HG03139 (cell line): ENCODE measurements at regions not wholly inside any gene's neighbourhood (a gene's known extent, or its start where the extent isn't known, plus 50 kb on each side); places are given as distances from the start of the nearest gene placed in this dataset.

Experiments
- ATAC-seq: cut with Tn5 transposase; IDR thresholded peaks from one replicate; pipeline ENCODE4 v1.9.1; 2021; ENCODE audit not compliant: unreplicated experiment

DNA sequence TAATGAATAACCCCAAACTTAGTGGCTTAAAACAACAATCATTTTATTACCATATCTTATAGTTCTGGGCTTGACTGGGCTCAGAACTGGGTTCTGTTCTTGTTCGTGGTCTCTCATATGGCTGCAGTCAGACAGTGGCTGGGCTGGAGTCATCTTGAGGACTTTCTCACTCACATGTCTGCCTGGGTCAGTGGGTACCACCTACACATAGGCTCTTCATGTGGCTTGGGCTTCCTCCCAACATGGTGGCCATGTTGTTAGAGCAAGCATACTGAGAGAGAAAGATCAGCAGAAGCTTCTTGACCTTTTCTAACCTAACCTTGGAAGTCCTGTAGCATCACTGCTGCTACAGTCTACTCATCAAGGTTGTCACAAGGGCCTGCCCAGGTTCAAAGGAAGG lies 158.6 kb upstream of the SDK2 start:
- ATAC-seq: no peak

DNA sequence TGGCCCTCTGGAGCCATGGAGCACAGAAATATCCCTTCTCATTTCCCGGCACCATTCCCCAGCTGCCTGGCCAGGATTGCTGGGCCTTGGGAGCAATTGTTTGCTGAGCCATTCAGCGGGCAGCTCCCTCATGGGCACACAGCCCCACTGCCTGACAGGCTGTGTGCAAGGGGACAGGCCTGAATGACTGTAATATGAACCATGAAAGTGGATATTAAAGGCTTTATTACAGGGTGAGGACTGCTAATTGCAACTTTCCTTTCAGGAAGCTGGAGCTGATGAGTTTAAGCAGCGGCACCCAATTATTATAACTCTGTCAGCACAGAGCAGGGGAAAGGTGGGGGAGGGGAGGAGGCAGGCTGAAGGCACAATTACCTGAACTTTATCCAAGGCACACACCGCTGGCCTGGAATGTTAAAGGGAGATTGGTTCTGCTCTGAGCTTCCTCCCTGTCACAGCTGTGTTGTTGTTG lies 159.8 kb upstream of the SDK2 start:
- ATAC-seq: no peak

GRCh38 chr17:73806768-73807167 lies 162.5 kb upstream of the SDK2 start:
- ATAC-seq: no peak

- ATAC-seq: no peak
Observed at GRCh38 chr17:73813201-73813600, 169.0 kb upstream of the SDK2 start.

DNA sequence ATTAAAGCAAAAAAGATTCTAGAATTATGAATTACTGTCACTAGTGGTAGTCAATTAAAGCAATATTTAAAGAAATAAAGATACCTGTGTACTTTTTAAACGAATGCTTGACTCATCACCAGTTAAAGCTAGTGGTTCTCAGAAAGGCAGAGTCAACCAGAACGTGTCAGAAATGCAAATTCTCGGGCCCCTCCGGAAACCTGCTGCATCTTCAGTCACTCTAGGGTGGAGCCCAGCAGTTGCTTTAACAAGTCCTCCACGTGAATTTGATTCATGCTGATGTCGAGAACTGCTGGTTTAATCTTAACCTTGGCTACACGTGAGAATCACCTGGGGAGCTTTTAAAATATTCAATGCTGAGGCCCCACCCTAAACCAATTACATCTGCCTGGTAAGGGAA lies 169.8 kb upstream of the SDK2 start:
- ATAC-seq: no peak

DNA sequence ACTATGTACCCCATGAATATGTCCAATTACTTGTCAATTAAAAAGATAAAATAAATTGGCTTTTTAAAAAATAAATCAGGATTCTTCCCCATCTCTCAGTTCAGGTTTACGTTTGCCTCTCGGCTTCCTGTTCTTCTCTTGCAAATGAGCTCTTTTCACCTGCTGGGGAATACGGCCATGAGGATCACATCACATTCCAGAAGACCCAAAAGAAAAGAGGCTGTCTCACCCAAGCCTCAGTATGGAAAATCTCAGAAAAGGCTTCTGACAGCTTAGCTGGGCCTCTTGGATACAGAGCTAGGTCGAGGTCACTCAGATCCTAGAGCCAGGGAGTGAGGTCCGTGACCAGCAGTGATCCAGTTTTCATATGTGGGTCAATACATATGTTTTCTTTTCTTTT lies 171.2 kb upstream of the SDK2 start:
- no peak for ATAC-seq

DNA sequence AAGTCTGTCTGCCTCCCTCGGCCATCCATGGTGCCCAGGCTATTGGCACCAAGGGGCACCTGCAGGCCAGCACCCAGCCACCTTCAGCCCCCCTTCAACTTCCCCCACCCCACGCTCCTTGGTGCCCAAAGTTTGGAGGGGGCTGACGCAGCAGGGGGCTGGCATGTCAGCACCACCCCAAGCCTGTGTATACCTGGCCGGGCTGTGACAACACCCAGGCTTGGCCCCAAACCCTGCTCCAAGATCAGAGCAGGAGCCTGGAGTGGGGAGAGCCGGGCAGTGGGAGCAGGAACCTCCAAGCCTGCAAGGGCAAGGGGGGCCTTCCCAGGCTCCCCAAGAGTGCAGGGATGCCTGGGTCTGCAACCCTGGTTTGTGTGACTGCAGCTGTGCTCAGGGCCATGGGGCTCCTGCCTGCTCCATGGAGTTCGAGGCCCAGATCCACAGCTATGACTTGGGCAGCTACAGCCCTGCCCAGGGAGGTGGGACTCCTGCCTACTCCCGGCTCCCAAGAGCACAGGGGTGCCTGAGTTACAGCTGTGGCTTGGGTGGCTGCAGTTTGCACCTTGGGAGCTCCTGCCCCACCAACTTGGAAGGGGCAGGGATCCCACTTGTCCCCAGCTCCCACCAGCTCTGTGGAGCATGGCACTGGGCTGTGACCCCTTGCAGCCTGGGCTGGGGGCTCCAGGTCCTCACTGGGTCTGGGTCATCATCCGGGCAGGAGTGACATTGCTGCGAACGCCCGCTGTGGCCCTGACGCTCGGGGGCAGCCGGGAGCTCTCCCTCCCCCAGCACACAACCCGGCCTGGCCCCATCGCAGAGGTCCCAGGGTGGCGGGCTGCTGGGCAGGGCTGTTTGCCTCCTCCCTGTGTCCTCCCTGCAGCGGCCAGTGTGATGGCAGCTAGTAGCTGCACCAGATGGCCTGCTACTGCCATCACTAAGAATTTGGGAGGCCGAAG lies 175.5 kb upstream of the SDK2 start:
- no peak for ATAC-seq

DNA sequence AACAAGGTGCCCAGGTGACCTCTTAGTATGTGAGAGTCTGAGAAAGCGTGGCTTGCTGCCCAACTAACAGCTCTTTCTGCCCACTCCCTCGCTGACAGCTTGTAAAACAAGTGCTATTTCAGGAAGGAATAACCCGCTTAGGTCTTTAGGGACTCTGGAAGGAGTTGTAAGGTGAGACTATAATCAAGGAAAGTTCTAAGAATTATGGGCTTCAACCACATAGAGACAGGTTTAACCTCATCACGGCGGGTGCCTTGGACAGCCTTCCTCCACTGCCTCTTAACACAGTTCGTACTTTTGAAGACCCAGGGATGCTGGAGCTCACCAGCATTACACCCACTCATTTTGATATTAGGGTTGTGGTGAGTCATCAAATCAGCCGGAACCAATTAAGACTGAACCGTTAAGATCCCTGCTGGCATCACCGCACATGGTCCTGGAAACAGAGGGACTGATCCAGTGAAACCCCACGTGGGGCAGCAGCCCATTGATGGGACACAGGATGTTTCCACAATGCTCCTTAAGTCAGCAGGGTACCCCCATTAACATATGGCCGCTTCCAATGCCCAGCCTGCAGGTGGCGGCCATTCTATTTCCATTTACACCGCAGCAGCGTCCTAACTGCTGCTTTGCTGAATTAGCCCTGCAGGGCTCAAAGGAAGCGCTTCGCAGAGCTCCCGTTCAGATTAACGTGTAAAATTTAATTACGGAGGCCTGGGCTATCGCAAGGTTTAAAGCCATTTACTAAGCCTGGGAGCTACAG lies 176.6 kb upstream of the SDK2 start:
- no peak for ATAC-seq

GRCh38 chr17:73821665-73822064 lies 177.4 kb upstream of the SDK2 start:
- ATAC-seq: no peak

DNA sequence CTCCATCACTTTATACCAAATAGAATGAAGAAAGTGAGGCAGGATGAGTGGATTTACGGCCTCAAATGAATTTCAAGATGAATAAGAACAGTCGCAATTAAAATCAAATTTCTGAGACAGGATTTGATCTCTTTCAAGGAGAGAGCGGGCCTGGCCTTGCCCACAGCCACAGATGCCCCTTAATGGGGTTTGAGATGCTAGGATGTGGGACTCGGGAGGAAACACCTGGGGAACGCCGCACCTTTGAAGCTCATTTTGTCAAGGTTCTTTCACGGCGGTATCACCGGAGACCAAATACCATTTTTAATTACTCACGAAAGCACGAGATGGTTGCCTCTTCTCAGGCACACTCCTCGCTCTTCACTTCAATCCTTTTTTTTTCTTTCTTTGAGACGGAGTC lies 178.1 kb upstream of the SDK2 start:
- no peak for ATAC-seq

DNA sequence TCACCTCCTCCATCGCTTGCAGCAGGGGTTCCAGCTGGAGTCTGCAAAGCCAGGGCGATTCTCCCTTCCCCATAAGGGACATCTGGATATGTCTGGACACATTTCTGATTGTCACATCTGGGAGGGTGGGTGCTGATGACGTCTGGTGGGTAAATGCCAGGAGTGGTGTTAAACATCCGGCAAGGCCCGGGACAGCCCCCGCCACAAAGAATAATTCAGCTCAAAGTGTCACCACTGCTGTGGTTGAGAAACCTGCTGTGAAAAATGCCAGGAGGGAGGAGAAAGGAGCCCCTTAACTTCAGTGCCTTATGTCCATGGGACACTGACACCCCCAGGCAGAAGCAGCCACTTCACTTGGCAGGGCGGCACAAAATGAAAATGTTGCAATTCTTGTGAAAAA lies 179.4 kb upstream of the SDK2 start:
- ATAC-seq: no peak

- no peak for ATAC-seq
Observed at GRCh38 chr17:73824321-73824720, 180.1 kb upstream of the SDK2 start.

DNA sequence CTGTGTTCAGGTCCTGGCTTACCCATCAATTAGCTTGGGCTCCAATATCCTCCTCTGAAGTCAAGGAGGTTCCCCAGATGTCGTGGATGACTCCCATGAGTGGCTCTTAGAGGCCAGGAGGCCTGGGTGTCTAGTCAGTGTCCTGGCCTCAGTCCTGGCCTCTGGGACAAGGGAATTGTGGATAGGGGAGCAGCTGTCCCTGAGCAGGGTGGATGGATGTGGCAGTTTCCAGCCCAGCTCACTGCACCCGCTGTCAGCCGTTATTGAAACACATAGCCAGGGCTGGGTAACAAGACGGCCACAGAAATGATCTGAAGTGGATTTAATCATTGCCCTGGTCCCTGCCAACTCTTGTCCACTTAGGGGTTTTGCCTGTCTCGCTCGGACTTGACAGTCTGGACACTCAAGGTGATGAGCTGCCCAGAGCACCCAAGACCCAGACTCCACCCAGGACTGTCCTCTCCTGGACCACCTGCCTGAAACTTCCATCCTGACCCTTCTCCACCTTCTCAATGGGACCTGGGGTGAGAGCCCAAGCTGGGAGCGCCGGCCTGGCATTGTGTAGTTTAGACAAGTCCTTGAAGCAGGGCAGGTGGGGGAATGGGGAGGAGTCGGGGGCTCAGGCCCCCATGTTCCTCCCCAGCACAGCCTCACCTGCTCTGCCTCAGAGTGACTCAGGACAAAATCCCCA lies 182.1 kb upstream of the SDK2 start:
- no peak for ATAC-seq

DNA sequence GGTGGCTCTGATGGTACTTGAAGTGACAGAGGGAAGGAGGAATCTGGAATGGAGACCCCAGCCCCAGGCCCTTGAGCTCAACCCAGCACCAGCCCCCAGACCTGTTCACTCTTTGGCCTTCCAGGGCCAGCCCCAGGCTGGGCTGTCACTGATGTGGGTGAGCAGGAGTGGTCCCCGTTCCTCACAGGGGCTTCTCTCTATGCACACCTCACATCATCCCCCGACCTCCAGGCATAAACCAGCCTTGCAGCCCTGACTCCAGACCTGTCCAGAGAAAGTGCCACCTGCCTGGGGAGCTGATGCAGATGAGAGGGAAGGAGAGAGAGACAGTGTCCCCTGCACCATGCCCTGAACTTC lies 182.6 kb upstream of the SDK2 start:
- ATAC-seq: no peak

DNA sequence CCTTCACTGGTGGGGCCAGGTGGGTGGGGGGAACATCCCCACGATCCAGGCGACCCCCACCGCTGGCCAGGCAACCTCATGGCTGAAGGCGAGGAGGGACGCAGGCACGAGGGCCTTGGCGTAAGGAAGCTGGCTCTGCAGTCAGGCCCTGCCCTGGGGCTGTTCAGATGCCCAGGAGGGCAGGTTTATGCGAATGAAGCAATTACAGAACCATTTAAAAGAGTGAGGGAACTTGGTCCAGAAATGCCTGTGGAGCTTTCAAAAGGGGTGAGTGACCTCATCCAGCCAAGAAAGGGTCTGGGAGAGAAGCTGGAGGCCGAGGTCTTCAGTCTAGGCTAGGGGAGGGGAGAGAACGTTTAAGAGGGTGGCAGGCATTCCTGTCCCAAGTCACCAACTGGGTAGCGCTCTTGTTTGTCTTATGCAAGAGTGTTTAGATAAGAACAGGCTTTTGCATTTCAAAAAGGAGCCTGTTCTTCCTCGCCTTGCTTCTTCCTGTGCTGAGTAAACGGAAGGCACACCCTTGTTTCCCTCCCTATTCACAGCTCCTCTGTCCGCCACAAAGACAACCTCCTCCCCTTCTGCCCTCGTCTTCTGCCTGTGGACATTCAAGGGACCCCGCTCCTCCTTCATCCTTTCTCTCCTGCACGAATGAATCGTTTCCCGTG lies 183.5 kb upstream of the SDK2 start:
- ATAC-seq: no peak

DNA sequence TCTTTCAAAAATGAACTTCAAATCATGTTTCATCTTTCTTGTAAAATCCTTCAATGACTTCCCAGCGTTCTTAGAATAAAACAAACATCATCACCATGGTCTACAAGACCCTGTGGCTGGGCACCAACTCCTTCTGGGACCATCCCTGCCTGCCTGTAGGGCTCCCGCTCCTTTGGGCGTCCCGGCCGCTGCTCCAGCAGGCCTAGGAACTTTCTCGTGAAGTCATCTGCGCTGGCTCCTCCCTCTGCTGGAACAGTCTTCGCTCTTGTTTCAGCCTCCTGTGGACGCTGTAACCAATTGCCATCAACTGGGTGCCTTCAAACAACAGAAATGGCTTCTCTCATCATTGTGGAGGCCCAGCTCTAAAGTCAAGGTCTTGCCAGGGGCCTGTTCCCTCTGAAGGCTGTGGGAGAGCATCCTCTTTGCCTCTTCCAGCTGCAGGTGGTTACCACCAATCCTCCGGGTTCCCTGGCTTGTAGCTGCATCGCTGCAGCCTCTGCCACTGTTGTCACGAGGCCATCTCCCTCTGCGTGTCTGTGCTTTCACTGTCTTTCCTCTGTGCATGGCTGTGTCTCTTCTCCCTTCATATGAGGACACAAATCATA lies 185.5 kb upstream of the SDK2 start:
- ATAC-seq: no peak

- no peak for ATAC-seq
Observed at GRCh38 chr17:73831699-73832098, 187.5 kb upstream of the SDK2 start.

GRCh38 chr17:73833775-73834488 lies 189.7 kb upstream of the SDK2 start:
- no peak for ATAC-seq

DNA sequence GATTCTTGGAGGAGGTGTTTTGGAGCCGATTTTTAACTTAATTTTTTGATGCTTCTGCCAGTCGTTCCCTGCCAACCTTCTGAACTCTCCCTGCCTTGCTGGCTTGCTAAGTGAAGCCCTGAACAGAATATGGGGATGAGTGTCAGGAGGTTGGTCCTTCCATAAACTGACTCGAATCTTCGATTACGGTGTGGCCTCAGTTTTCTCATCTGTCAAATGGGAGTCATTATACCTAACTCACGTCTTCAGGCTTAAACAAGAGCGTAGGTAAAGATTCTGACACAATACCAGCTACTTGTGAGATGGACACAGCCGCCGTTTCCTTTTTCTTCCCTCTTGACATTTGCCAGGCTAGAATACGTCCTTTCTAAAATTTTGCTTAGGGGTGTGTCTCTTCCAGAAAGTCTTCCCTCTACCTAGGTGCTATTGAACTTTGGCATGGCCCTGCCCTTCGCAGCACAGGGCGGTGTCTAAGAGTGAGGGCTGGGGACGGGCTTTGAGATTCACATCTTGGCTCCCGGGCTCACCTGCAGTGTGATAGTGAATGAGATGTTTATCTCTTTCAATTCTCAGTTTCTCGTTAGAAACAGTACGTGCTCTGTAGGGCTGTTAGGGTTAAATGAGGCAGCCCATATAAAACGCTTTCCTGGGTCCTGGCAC lies 190.6 kb upstream of the SDK2 start:
- no peak for ATAC-seq

DNA sequence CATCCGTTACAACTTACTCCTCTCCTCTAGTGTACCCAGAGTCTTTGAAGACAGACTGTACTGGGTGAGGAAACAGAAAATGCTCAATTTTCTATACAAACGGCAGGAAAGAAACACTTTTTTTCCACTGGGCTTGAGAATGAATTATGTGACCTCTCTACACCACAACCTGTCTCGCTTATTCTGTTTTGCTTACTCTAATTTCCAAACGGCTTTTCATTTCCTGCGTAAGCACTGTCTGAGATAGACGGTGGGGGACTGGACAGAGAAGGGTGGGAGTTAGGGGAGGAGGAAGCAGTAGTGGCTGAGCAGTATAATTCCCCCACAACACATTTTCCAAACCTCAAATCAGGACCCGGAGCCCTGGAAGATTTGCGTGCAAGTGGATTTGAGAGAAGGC lies 191.4 kb upstream of the SDK2 start:
- ATAC-seq: no peak
